ENCODE measurements at regions not wholly inside any gene's neighbourhood (a gene's known extent, or its start where the extent isn't known, plus 50 kb on each side); places are given as distances from the start of the nearest gene placed in this dataset.

GRCh38 chr20:48409055-48409615 is 418.7 kb downstream of the PREX1 start:
- TF ChIP-seq CTCF (IDR thresholded peaks at IDR 0.05; ENCODE audit: low read depth, low read length) (no peak), EZH2phosphoT487 (IDR thresholded peaks at IDR 0.05; ENCODE audit: low read depth) (no peak)
